ELF-1 (cell line): ENCODE measurements at regions not wholly inside any gene's neighbourhood (a gene's known extent, or its start where the extent isn't known, plus 50 kb on each side); places are given as distances from the start of the nearest gene placed in this dataset.
A peak's percentile ranks its signal among the peaks of the same experiment; 100 is the strongest.

Experiments
- DNase-seq: peaks from one replicate; pipeline ENCODE4 v3.0.0-alpha.2; 2016; ENCODE audit warnings: low read depth, low spot score

DNA sequence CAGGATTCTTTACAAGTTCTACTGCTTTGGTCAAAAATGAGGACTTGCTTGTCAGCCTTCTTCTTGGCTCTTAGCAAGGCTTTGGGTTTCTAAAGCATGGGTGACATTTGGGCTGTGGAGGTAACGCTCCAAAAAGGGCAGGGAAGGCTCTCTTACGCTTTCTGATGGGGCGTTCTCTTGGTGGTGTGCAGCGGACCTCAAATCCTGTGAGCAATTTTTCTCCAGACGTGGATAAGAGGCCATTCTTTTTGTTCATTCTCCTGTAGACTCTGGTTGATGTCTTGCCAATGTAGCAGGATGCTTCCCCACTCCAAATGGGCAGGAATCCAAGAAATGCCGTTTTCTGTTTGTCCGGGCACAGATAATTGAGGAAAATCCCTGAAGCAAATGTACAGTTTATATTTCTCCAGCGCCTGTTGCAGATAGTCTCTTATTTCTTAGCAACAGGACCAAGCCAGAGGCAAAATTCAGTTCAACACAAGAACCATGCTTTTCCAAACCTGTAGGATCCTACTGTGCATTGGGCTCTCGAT is 138.4 kb upstream of the NFE2L3 start:
- no peak for DNase-seq

DNA sequence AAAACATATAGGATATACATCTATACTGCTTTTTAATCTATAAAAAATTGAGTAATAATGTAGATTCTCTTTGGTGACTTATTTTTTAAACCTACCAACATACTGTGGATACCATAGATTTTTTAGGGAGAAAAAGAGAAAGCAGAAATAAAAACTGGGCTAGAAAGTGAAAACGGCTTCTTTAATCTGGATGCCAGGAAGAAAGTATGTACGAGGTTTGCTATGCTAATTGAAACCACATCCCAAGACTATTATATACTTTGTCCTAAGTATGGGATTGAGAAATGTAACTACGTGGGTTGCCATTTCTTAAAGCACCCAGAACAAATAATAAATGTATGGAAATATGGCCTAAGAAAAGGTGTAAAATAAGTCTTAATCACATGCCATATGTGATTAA is 129.0 kb upstream of the NFE2L3 start:
- DNase-seq = no peak

DNA sequence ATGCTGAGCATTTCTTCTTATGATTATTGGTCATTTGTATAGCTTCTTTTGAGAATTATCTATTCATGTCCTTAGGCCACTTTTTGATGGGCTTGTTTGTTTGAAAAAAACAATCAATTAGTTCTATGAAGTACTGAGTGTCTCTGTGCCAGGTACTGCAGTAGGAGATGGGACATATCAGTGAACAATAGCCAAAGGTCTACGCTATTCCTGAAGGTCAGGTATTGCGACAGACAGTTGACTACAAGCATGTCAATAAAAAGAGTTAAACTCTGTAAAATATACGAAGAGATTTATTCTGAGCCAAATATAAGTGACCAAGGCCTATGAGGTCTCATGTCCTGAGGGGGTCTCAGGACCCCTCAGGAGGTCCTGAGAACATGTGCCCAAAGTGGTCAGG is 122.1 kb upstream of the NFE2L3 start:
- no peak for DNase-seq

DNA sequence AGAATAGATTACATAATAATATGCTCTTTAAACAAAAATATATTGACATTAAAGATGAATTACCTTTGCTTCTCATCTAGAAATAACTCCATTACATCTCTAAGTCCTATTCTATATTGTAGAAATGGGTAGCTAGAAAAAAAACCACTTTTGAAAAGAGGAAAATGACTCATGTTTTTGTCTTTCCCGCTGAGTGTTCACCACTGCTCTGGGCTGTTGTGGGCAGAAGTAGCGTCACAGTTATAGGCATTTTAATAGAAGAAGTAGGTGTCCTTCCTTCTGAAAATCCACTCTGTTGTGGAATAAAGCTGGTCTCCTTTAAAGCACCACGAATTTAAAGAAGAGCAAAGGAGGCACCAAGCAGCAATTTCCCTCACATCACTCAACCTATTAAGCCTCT is 117.6 kb upstream of the NFE2L3 start:
- DNase-seq = no peak

DNA sequence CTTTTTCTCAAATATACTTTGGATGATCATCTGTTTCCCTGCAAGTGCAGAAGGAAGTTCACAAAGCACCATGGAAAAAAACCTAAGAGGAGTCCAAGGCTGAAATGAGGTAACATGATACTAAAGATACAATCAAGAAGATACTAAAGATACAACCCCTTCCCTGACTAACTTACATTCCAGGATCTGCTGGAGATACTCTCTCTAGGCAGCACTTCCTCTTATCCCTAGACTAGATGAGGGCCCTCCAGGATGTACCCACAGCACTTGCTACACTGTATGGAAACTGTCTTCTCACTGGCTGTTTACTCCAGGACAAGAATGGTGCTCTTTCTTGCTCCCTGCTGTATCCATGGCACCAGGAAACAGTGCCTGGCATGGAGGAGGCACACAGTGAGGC is 116.4 kb upstream of the NFE2L3 start:
- no peak for DNase-seq

DNA sequence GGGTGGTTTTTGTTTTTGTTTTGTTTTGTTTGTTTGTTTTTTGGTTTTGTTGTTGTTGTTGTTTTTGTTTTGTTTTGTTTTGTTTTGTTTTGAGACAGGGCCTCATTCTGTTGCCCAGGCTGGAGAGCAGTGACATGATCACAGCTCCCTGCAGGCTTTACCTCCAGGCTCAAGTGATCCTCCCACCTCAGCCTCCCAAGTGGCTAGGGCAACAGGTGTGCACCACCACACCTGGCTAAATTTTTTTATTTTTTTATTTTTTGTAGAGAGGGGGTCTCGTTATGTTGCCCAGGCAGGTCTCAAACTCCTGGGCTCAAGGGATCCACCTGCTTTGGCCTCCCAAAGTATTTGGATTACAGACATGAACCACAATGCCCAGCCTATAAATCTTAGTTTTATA is 115.9 kb upstream of the NFE2L3 start:
- DNase-seq = no peak

DNA sequence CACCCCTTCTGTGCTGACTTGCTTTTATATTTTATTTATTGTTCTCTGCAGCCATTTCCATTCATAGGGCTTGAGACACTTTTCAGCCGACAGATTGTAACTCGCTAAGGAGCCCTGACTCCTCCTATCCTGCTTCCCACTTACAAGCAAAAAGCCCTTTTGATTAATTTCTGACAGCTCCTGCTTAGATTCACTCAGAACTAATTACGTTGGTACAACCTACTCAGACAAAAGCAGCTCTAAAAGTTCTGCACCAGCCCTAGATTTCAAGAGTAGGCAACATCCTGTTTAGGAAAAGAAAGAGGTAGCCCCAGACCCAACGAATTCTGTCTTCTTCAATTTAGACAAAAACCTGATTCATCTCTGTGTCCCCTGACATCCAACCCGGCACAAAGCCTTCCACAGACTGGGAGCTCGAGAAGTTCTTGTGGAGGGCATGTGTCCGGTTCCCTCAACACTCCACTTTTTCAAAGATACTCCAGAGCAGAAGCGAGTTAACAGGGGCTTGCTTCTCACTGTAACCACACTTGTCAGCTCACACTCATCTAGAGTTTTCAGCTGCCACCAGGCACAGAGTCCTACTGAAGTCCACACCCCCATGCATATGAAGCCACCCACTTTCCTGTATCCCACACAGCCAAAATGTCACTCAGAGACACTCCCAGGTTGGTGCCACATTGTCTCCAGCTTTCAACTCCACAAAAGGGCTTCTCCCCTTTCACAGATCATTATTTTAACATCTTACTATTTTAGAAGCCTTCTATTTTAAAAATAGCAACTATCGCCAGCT is 113.6 kb upstream of the NFE2L3 start:
- no peak for DNase-seq

DNA sequence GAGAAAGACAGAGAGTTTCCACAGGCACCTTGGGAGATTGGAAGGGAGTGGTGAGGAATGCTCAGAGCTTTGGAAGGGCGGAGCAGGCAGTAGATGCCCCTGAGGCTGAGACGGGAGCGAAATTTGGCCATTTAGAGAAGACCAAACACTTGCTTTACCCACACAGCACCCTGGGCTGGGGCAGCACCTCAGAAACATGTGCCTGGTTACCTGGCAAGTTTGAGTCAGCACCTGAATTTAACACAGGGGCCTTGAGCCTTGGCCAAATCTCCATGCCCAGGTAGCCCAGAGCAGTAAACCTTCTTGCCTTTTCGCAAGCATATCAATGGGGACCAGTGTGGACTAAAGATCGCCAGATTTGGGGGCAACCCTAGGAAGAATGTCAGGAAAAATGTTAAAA is 111.9 kb upstream of the NFE2L3 start:
- no peak for DNase-seq

DNA sequence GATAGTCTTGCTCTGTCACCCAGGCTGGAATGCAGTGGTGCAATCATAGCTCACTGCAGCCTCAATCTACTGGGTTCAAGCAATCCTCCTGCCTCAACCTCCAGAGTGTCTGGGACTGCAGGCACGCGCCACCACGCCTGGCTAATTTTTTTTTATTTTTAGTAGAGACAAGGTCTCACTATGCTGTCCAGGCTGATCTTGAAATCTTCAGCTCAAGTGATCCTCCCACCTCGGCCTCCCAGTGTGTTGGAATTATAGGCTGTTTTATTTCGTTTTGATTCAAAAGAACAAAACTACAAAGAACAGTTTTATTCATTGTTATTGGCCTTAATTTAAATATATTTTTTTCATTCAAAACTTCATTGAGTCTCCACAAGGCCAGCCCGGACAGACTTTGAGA is 109.8 kb upstream of the NFE2L3 start:
- no peak for DNase-seq

DNA sequence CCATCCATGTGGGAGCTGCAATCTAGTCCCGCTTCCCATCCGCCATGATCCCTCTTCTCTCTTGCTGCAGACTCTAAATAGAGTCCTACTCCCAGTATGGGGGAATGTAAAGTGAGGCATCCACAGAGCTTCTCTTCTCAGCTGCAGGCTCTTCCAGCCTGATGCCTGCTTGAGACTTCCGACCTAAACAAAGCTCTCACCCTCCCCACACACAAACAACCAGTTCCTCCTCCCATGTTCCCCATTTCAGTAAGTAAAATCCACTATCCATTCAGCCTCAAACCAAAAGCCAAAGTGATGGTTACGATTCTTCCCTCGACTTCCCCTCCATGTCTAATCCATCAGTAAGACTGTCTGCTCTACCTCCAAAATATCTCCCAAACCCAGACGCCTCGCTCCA is 108.2 kb upstream of the NFE2L3 start:
- DNase-seq = no peak

DNA sequence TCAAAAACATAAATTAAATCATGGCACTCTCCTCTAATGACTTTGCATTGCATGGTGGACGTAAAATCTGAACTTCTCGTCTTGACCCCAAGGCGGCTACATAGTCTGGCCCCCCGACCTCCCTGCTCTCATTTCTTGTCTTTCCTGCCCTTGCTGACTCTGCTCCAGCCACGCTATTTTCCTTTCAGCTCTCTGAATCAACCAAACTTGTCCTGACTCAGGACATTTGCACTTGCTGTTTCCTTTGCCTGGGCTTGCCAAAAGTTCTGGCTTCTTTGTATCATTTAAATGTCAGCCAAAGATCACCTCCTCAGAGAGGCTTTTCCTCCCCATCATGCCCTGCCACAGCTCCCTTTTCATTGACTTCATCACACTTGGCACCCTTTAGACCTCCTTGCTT is 107.7 kb upstream of the NFE2L3 start:
- DNase-seq = no peak

DNA sequence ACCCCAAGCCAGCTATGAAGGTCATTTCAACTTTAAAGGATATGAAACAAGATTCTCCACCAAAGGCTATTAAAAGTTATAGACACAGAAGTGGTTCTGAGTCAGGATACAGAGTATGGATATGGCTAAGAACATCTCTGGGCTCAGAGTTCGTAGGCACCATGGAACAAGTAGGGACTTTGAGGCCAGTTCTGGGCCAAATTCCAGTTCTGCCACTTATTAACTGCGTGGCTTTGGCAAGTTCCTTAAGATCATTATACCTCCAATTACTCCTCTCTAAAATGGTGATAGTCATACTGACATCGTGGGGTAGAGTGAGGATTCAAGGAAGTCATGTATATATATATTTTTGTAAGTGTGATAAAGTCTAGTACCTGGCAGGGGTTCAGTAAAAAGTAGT is 105.8 kb upstream of the NFE2L3 start:
- DNase-seq = no peak

DNA sequence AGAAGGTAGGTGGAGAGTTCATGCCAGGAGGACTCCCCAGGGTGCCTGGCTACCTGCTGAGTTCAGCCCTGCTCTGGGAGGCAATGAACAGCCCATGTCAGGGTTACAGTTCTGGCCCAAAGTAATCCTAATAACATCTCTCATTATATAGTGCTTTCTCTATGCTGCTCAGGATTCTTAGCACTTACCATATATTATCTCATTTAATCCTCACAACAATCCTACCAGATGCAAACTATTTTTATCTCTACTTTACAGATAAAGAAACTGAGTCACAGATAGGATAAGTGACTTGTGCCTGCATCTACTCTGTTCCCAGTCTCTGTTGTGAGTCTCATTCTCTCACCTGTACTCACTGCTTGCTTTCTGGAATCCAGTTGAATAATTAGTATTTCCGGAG is 105.1 kb upstream of the NFE2L3 start:
- DNase-seq = no peak

DNA sequence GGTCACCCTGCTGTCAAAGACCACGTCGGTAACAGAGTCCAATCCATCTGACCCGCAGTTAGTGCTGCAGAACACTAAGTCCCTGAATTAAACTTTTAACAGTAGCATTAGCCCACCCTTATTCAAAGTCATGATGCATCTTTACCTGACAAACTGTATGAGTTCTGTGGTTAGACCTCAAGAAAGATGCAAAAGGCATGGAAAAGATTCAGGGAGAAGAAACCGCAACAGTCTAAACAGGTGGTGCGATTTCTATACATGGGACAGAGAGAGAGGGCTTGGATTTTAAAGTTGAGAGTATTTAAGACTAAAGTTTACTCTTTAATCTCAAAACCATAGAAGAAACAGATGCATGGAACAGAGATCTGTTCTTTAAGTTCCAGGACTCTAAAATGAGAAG is 103.3 kb upstream of the NFE2L3 start:
- DNase-seq = no peak

DNA sequence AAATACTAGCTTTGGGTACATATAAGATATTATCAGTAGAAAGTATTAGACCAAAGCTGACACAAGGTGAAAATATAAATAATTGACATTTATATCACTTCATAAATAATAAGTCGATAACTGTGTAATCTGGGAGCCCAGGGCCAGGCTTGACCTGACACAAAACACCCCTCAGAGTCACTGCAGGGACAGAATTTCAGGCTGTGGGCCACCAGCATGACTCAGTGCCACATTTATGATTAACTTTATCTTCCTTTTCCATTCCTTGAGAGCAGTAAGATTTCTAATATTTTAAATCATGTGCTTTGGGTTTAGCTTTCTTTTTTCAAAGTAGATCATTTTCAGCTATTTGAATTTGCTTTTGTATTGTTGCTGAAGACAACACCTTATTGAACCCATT is 102.9 kb upstream of the NFE2L3 start:
- no peak for DNase-seq

DNA sequence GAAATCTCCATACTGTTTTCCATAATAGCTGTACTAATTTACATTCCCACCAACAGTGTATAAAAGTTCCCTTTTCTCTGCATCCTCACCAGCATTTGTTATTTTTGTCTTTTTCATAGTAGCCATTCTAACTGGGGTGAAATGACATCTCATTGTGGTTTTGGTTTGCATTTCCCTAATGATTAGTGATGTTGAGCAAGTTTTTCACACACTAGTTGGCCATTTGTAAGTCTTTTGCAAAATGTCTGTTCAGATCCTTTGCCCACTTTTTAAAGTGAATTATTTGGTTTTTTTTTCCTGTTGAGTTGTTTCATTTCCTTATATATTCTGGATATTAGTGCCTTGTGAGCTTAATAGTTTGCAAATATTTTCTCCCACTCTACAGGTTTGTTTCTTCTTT is 101.0 kb upstream of the NFE2L3 start:
- no peak for DNase-seq

DNA sequence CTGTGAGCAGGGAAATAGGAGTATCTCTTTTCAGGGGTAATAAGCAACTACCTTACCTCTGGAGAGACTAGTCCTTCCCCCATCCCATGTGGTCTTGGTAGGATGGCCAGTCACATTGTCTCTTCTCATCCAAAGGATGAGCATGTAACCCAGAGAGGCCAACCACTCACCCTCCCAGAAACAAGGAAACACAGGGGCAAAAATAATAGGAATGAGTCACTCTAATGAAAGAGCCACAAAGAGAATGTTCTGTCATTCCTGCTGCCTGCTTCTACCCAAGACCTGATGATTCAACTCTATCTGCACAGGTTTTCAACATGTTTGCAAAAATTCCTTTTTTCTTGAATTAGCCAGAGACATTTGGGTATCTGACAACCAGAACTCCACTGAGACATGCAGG is 99.3 kb upstream of the NFE2L3 start:
- DNase-seq = no peak

DNA sequence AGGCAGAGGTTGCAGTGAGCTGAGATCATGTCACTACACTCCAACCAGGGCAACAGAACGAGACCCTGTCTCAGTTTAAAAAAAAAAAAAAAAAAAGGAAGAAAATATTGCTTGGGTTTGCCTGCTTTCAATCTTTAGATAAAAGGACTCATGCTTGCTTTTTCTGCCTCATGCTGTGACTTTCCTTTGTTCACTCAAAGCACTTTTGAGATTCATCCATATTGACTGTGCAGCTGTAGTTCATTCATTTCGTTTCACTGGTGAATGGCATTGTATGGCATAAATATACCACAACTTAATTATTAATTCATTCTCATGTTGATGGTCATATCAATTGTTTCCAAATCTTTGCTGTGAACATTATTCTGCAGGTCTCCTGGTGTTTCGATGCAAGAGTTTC is 97.6 kb upstream of the NFE2L3 start:
- DNase-seq = no peak

DNA sequence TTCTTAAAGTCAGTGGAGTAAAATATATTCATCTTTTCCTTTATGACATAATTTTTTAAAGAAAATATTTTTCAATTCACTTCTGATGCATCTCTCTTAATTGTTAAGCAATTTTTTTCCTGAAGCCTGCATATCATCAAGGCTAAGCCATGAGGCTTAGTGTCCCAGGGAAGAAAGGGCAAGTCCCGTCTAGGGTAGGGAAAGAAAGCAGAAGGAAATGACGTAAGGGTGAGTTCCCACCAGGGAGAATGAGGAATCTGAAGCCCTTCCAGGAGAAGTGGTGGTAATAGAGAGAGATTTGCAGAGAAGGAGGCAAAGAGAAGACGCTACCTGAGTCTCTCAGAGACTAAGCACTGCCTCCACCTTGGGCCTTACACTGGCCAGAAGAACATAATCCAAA is 96.8 kb upstream of the NFE2L3 start:
- no peak for DNase-seq

DNA sequence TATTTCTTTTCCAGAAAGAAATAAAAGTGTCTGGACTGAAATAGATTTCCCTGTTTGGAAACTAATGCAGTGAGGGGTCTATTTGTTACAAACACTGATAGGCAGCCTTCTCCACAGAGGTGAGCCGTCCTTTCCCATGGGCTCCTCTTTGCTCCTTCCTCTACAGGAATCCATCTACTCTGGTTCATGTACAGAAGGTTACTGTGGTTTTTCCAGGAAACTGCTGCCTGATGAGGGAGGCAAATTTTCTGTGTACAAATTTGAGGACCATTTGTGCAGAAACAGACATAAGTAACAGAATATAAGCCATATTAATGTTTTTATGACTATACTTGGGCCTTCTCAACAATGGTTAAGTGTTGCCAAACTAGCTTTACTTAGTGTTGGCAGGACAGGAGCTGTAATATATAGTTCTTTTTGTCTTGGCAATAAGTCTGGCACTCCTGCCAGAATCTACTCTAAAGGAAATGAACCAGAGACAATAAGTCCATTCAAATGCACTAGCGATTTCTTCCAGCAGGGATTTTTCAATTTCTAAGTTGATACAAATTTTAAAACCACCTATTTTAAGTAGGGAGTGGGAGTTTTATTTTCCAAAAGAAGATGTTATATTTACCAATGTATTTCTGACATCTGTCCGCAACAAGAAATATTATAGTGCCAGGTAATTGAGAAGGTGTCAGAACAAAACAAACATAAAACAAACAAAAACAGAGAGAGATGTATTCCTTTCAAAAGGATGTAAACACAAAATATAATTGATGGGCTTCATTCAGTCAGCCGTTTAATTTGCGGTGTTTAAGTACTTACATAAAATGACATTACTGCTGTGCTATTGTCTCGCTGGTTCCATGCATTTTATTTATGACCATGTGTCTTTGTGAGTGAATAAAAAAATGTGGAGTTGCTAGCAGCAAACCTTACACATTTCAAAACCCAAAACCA is 91.0 kb upstream of the NFE2L3 start:
- DNase-seq = no peak

DNA sequence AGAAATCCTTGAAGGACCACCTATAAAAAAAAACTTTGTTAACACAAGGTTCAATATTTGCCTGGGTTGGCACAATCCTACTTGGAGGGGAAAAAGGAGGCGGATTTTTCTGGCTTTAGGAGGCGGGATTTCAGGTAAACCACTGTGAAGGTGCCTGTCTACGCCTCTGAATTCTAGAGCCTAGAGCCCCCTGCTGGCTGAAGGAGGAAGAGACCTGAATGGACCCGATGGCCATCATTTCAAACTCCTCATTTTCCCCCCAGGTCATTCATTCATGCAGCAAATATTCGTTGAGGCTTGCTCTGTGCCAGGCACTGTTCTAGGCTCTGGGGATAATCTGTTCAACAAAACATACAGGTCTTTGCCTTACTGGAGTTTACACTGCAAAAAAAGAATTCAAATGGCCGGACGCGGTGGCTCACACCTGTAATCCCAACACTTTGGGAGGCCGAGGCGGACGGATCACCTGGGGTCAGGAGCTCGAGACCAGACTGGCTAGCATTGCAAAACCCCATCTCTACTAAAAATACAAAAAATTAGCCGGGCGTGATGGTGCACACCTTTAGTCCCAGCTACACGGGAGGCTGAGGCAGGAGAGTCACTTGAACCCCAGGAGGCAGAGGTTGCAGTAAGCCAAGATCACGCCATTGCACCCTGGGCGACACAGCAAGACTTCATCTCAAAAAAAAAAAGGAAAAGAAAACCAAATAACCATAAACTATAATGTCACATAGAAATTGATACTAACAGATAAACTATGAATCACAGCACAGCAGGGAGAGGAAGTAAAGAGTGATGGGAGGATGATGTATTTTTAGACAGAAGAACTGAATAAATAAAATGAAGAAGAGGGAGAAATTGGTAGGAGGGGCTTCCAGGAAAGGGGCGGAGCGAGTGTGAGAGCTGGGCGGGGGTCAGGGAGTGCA is 90.1 kb upstream of the NFE2L3 start:
- DNase-seq = peak; percentile 87

DNA sequence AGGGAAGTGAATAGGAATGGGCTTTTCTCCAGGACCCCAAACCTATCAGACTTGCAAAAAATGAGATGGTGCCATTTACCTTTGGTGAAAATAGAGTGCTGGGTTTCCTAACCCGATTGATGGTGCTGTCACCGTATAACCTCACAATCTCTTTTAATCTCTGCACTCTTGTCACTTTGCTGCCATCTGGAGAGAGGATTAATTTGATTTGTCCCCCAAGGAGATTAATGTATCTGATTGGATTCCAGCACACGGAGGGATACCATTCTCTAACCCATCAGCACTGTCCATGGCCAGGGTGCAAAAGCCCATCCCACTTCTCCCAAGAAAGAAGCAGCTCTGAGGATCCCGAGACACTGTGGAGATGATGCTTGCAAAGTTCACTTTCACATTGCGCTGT is 86.3 kb upstream of the NFE2L3 start:
- no peak for DNase-seq
